Neural cell (in vitro differentiated cells): ENCODE measurements at regions not wholly inside any gene's neighbourhood (a gene's known extent, or its start where the extent isn't known, plus 50 kb on each side); places are given as distances from the start of the nearest gene placed in this dataset.

Source experiments
- H2AFZ ChIP-seq: fragments of 200-600, 300-800 bp; sonication (generic), shearing (Covaris generic); 2 replicates; pipeline ENCODE4 v1.6.0; 2014; ENCODE audit warnings: low read depth, mild to moderate bottlenecking, antibody characterized with exemption, low read length, moderate library complexity
- H3F3A ChIP-seq: fragments of 200-600 bp; shearing (Covaris generic); 2 replicates; pipeline ENCODE4 v1.6.1; 2016; ENCODE audit warnings: mild to moderate bottlenecking, moderate library complexity, mixed read lengths, antibody characterized with exemption, low read length; ENCODE audit not compliant: insufficient read depth, poor library complexity, severe bottlenecking
- H3K27ac ChIP-seq: fragments of 200-600, 300-800 bp; sonication (generic), shearing (Covaris generic); 2 replicates; pipeline ENCODE4 v1.5.1; 2014; ENCODE audit warnings: mild to moderate bottlenecking, low read length, moderate library complexity
- H3K27me3 ChIP-seq: fragments of 300-800, 200-600 bp; sonication (generic), shearing (Covaris generic); 2 replicates; pipeline ENCODE4 v1.6.0; 2014; ENCODE audit warnings: mild to moderate bottlenecking, low read depth, low read length, moderate library complexity; ENCODE audit not compliant: insufficient read depth
- H3K36me3 ChIP-seq: fragments of 300-800, 200-600 bp; sonication (generic), shearing (Covaris generic); 2 replicates; pipeline ENCODE4 v1.5.1; 2014; ENCODE audit warnings: mild to moderate bottlenecking, antibody characterized with exemption, low read length, moderate library complexity; ENCODE audit not compliant: insufficient read depth
- H3K4me2 ChIP-seq: fragments of 300-800, 200-600 bp; sonication (generic), shearing (Covaris generic); 2 replicates; pipeline ENCODE4 v1.6.0; 2014; ENCODE audit warnings: mild to moderate bottlenecking, low read length
- H3K4me3 ChIP-seq: fragments of 300-800, 200-600 bp; sonication (generic), shearing (Covaris generic); 2 replicates; pipeline ENCODE4 v1.5.1; 2014; ENCODE audit warnings: mild to moderate bottlenecking, low read length, moderate library complexity
- H3K79me2 ChIP-seq: fragments of 200-600 bp; shearing (Covaris generic); replicated peaks from 2 replicates; pipeline ENCODE4 v1.6.0; 2014; ENCODE audit warnings: mild to moderate bottlenecking, low read length, moderate library complexity; ENCODE audit not compliant: insufficient read depth
- H3K9ac ChIP-seq: fragments of 300-800, 200-600 bp; sonication (generic), shearing (Covaris generic); 2 replicates; pipeline ENCODE4 v1.6.1; 2016; ENCODE audit warnings: mild to moderate bottlenecking, low read length, mixed read lengths
- H3K9me2 ChIP-seq: fragments of 200-600 bp; shearing (Covaris generic); 2 replicates; pipeline ENCODE4 v1.6.1; 2016; ENCODE audit warnings: mild to moderate bottlenecking, low read length, mixed read lengths; ENCODE audit not compliant: insufficient read depth
- H3K9me3 ChIP-seq: fragments of 200-600, 300-800 bp; sonication (generic), shearing (Covaris generic); 2 replicates; pipeline ENCODE4 v1.6.1; 2016; ENCODE audit warnings: mild to moderate bottlenecking, mixed run types, low read length, moderate library complexity, mixed read lengths
- H4K20me1 ChIP-seq: fragments of 200-600 bp; shearing (Covaris generic); 2 replicates; pipeline ENCODE4 v1.6.1; 2016; ENCODE audit warnings: mild to moderate bottlenecking, mixed run types; ENCODE audit not compliant: insufficient read depth
- EP300 ChIP-seq: fragments of 450-650 bp; conservative IDR thresholded peaks from 2 replicates; pipeline ENCODE4 v1.6.1; 2014; ENCODE audit warnings: antibody characterized with exemption, mild to moderate bottlenecking, moderate library complexity; ENCODE audit not compliant: poor library complexity, severe bottlenecking
- EZH2 ChIP-seq: fragments of 200-600, 300-800 bp; shearing (Covaris generic), sonication (generic); IDR thresholded peaks from 2 replicates; pipeline ENCODE4 v1.6.1; 2014; ENCODE audit warnings: antibody characterized with exemption, low read length, borderline replicate concordance, mild to moderate bottlenecking; ENCODE audit not compliant: insufficient read depth, poor library complexity, severe bottlenecking
- MXI1 ChIP-seq: fragments of 450-650 bp; conservative IDR thresholded peaks from 2 replicates; pipeline ENCODE4 v1.6.1; 2014; ENCODE audit warnings: antibody characterized with exemption, mild to moderate bottlenecking; ENCODE audit not compliant: poor library complexity, severe bottlenecking
- POLR2AphosphoS5 ChIP-seq: IDR thresholded peaks from 2 replicates; pipeline ENCODE4 v1.6.1; 2012
- RAD21 ChIP-seq: fragments of 450-650 bp; conservative IDR thresholded peaks from 2 replicates; pipeline ENCODE4 v1.6.1; 2014; ENCODE audit warnings: antibody characterized with exemption, mild to moderate bottlenecking, moderate library complexity
- SMC3 ChIP-seq: fragments of 450-650 bp; conservative IDR thresholded peaks from 2 replicates; pipeline ENCODE4 v1.6.1; 2014; ENCODE audit warnings: antibody characterized with exemption, mild to moderate bottlenecking, moderate library complexity; ENCODE audit not compliant: poor library complexity
- TAF1 ChIP-seq: IDR thresholded peaks from 2 replicates; pipeline ENCODE4 v1.6.1; 2012; ENCODE audit warnings: low read depth
- TF ChIP-seq, protein P1 (sequence below): IDR thresholded peaks from 2 replicates; pipeline ENCODE4 v1.6.1; 2012; ENCODE audit warnings: borderline replicate concordance
- TF ChIP-seq, protein P2 (sequence below): fragments of 450-650 bp; IDR thresholded peaks from 2 replicates; pipeline ENCODE4 v1.5.1; 2014; ENCODE audit warnings: antibody characterized with exemption, mild to moderate bottlenecking, moderate library complexity; ENCODE audit not compliant: poor library complexity, severe bottlenecking

DNA sequence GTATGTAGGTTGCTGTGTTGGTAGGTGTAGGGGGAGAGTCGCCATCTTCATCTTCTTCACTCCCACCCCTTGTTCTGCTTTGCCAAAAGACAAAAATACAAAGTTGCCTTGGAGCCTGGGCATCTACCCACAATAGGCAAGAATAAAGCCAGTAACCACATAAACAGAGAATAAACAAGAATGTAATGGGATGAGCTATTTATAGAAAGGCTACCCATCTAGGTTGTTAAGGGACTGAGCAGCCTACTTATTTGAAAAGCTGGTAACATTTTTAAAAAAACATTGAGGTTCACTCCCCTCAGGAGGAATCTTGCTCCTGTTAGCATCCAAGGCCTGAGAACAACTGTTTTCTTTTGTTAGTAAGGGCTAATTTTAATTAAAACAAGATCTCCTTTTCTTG lies 301.4 kb upstream of the STXBP5 start:
- Histone ChIP-seq H3K27me3 (no peaks in the 10 kb centered on the region), H3F3A (no peaks in the 10 kb centered on the region), H2AFZ (no peak overlapping the region), H3K27ac (no peak overlapping the region), H3K4me2 (no peak overlapping the region), H3K79me2 (no peaks in the 10 kb centered on the region), H3K4me3 (no peak overlapping the region), H3K9me3 (no peaks in the 10 kb centered on the region), H3K36me3 (no peaks in the 10 kb centered on the region), H3K9me2 (no peaks in the 10 kb centered on the region), H4K20me1 (no peaks in the 10 kb centered on the region), H3K9ac (no peak overlapping the region)
- TF ChIP-seq SMC3, result no peak
- TF ChIP-seq, protein P1, sequence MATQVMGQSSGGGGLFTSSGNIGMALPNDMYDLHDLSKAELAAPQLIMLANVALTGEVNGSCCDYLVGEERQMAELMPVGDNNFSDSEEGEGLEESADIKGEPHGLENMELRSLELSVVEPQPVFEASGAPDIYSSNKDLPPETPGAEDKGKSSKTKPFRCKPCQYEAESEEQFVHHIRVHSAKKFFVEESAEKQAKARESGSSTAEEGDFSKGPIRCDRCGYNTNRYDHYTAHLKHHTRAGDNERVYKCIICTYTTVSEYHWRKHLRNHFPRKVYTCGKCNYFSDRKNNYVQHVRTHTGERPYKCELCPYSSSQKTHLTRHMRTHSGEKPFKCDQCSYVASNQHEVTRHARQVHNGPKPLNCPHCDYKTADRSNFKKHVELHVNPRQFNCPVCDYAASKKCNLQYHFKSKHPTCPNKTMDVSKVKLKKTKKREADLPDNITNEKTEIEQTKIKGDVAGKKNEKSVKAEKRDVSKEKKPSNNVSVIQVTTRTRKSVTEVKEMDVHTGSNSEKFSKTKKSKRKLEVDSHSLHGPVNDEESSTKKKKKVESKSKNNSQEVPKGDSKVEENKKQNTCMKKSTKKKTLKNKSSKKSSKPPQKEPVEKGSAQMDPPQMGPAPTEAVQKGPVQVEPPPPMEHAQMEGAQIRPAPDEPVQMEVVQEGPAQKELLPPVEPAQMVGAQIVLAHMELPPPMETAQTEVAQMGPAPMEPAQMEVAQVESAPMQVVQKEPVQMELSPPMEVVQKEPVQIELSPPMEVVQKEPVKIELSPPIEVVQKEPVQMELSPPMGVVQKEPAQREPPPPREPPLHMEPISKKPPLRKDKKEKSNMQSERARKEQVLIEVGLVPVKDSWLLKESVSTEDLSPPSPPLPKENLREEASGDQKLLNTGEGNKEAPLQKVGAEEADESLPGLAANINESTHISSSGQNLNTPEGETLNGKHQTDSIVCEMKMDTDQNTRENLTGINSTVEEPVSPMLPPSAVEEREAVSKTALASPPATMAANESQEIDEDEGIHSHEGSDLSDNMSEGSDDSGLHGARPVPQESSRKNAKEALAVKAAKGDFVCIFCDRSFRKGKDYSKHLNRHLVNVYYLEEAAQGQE, result no peak
- TF ChIP-seq EZH2, result no peak
- TF ChIP-seq MXI1, result no peak
- TF ChIP-seq POLR2AphosphoS5, result no peak
- TF ChIP-seq RAD21, result no peak
- TF ChIP-seq TAF1, result no peak
- TF ChIP-seq, protein P2, sequence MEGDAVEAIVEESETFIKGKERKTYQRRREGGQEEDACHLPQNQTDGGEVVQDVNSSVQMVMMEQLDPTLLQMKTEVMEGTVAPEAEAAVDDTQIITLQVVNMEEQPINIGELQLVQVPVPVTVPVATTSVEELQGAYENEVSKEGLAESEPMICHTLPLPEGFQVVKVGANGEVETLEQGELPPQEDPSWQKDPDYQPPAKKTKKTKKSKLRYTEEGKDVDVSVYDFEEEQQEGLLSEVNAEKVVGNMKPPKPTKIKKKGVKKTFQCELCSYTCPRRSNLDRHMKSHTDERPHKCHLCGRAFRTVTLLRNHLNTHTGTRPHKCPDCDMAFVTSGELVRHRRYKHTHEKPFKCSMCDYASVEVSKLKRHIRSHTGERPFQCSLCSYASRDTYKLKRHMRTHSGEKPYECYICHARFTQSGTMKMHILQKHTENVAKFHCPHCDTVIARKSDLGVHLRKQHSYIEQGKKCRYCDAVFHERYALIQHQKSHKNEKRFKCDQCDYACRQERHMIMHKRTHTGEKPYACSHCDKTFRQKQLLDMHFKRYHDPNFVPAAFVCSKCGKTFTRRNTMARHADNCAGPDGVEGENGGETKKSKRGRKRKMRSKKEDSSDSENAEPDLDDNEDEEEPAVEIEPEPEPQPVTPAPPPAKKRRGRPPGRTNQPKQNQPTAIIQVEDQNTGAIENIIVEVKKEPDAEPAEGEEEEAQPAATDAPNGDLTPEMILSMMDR, result no peak
- no peak for TF ChIP-seq EP300

DNA sequence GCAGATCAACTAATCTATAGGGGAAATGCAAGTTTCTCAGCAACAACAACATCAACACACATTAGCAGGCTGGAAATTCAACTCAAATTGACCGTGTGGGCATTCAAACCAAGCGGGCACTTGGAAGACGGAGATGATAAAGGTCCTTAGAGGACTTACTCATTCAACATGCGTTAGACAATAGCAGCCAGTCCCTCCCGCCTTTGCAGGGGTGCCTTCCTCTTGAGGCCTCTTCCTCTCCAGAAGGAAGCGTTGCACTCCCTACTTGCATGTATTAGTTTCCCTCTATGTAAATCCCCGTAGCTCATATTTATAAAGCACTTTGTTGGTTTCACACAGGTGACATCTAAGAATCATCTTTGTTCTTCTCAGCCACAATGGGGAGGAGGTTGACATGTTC lies 300.8 kb upstream of the STXBP5 start:
- H3K9me2 ChIP-seq, result no peaks in the 10 kb centered on the region
- TF ChIP-seq SMC3 (no peak), MXI1 (no peak), EP300 (no peak), TAF1 (no peak), RAD21 (no peak), POLR2AphosphoS5 (no peak), EZH2 (no peak)
- TF ChIP-seq, protein P1, result no peak
- TF ChIP-seq, protein P2, result no peak
- H3K27ac ChIP-seq, result no peak overlapping the region
- no peaks in the 10 kb centered on the region for H3K27me3 ChIP-seq
- H3K4me2 ChIP-seq, result no peak overlapping the region
- no peak overlapping the region for H2AFZ ChIP-seq
- H3F3A ChIP-seq, result no peaks in the 10 kb centered on the region
- no peaks in the 10 kb centered on the region for H3K36me3 ChIP-seq
- H3K79me2 ChIP-seq, result no peaks in the 10 kb centered on the region
- H3K9ac ChIP-seq, result no peak overlapping the region
- no peaks in the 10 kb centered on the region for H3K9me3 ChIP-seq
- no peak overlapping the region for H3K4me3 ChIP-seq
- H4K20me1 ChIP-seq, result no peaks in the 10 kb centered on the region
